ENCODE measurements at regions not wholly inside any gene's neighbourhood (a gene's known extent, or its start where the extent isn't known, plus 50 kb on each side); places are given as distances from the start of the nearest gene placed in this dataset.
"Not testable (repeated sequence)": the region's sequence is repeated elsewhere in the genome, so short reads cannot be mapped to it uniquely, and the experiment has no call there.

DNA sequence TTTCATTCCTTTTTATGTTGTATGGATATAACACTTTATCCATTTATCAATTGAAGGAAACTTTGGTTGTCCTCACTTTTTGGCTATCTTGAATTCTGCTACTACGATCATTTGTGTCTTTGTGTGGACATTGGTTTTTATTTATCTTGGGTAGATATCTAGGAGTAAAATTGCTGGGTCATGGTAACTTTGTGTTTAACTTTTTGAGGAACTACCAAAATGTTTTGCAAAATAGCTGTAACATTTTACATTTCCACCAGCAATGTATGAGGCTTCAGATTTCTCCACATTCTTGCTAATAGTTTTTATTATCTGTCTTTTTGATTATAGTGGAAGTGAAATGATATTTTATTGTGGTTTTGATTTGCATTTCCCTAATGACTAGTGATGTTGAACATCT is 55.6 kb downstream of the TLNRD1 start:
- Histone ChIP-seq H3K4me3 (ENCODE audit: low read depth, low read length) (no peak overlapping the region), H3K27me3 (replicated peaks) (no peaks in the 10 kb centered on the region), H3K27ac (no peak overlapping the region), H3K36me3 (replicated peaks) (no peaks in the 10 kb centered on the region)
- no peak for DNase-seq
- in situ Hi-C loops (cut with HindIII; ENCODE audit: low pct_ligation_motif_present, low sequenced_read_pairs), result no loop called here
- TF ChIP-seq, protein P1, sequence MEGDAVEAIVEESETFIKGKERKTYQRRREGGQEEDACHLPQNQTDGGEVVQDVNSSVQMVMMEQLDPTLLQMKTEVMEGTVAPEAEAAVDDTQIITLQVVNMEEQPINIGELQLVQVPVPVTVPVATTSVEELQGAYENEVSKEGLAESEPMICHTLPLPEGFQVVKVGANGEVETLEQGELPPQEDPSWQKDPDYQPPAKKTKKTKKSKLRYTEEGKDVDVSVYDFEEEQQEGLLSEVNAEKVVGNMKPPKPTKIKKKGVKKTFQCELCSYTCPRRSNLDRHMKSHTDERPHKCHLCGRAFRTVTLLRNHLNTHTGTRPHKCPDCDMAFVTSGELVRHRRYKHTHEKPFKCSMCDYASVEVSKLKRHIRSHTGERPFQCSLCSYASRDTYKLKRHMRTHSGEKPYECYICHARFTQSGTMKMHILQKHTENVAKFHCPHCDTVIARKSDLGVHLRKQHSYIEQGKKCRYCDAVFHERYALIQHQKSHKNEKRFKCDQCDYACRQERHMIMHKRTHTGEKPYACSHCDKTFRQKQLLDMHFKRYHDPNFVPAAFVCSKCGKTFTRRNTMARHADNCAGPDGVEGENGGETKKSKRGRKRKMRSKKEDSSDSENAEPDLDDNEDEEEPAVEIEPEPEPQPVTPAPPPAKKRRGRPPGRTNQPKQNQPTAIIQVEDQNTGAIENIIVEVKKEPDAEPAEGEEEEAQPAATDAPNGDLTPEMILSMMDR (IDR thresholded peaks at IDR 0.05; ENCODE audit: low read depth, low read length, missing control alignments), result no peak

DNA sequence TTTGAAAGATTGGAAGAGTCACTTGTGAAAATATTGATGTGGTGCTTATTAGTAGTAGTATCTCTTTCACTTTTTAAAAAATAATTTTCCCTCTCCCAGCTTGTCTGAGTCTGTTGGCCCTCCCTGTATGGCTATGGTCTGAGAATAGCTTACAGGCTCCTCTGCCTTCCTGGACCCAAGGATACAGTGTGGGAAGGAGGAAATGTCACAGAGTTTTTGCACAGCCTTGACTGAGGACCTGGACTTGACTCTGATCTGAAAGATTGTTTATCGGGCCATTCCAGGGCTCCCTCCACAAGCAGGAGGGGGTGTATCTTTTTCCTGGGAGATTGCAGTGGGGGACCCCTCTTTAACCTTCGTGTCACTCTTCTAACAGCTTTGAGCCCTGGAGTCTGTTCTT is 59.7 kb downstream of the TLNRD1 start:
- TF ChIP-seq, protein P1 (IDR thresholded peaks at IDR 0.05; ENCODE audit: low read depth, low read length, missing control alignments), result no peak
- Histone ChIP-seq H3K27ac (no peak overlapping the region), H3K27me3 (replicated peaks) (no peaks in the 10 kb centered on the region), H3K36me3 (replicated peaks) (no peaks in the 10 kb centered on the region), H3K4me3 (ENCODE audit: low read depth, low read length) (no peak overlapping the region)
- DNase-seq, result no peak
- in situ Hi-C loops (cut with HindIII; ENCODE audit: low pct_ligation_motif_present, low sequenced_read_pairs), result no loop called here

DNA sequence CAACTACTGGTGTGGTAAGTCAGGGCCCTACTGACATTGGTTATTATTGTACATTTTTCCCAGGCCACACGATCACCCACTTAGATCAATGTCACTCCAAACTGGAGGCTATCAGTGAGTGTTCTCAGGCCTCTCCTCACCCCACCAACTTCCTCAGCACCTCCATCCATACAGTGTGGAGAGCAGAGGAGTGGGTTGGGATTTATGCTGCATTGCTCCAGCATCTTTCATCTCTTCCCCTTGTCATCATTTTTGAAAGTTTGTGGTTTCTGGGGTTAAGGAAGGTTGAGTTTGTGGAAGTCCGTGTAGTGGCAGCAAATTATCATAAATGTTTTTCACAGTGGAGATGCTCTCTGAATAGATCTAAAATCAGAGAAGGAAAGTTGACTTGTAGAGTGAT is 60.2 kb downstream of the TLNRD1 start:
- TF ChIP-seq, protein P1 (IDR thresholded peaks at IDR 0.05; ENCODE audit: low read depth, low read length, missing control alignments), result no peak
- Histone ChIP-seq H3K27ac (no peak overlapping the region), H3K36me3 (replicated peaks) (no peaks in the 10 kb centered on the region), H3K27me3 (replicated peaks) (no peaks in the 10 kb centered on the region), H3K4me3 (ENCODE audit: low read depth, low read length) (no peak overlapping the region)
- DNase-seq, result no peak
- in situ Hi-C loops (cut with HindIII; ENCODE audit: low pct_ligation_motif_present, low sequenced_read_pairs), result no loop called here

DNA sequence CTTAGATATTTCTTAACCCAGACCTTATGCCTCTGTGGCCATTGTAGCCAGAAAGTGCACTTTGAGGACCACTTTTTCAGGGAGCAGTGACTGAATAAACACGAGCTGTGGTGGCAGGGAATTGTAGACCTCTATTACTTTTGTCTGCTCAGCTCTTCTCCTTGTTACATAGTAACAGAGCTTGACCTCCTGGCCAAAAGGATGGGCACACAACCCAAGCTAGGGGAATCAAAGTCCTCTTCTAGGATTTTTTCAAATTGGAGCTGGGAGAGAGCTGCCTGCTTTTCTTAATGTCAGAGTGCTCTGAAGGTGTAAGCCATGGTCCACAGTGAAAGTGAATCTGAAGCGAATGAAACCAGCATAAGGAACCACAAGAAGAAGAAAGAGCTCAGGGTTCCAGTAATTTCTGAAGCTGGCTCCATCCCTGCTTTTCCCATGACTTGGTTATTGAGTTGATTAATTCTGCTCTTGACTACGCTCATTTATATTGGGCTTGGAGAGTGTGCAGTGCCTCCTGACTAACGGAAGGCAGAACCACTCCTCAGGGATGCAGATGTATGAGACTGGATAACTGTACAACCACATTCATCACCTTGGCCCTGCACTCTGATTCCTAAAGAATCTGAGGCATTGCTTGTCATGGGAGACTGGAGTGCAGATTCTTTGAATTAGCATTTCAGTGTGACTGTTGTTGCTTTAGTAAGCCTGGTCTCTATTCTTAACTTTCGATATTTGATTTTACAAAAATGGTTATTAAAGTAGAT is 60.9 kb downstream of the TLNRD1 start:
- Histone ChIP-seq H3K4me3 (ENCODE audit: low read depth, low read length) (no peak overlapping the region), H3K36me3 (replicated peaks) (no peaks in the 10 kb centered on the region), H3K27ac (no peak overlapping the region), H3K27me3 (replicated peaks) (no peaks in the 10 kb centered on the region)
- no peak for DNase-seq
- TF ChIP-seq, protein P1 (IDR thresholded peaks at IDR 0.05; ENCODE audit: low read depth, low read length, missing control alignments), result no peak
- in situ Hi-C loops (cut with HindIII; ENCODE audit: low pct_ligation_motif_present, low sequenced_read_pairs), result no loop called here

DNA sequence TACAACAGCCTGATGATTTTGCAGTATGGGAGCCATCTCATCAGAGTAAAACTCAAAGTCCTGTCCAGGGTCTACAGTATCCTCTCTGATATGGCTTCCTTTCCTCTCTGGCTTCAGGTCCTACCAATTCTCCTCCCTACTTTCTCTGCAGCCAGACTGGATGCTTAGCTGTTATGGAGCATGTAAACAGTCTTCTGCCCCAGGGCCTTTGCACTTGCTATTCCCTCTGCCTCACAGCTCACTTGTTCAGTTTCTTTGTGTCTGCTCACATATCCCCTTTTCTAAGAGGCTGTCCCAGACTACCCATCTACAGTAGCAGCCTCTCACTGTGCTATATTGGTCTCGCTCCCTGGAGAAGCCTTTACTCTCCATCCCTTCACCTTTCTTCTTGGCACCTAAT is 62.2 kb downstream of the TLNRD1 start:
- in situ Hi-C loops (cut with HindIII; ENCODE audit: low pct_ligation_motif_present, low sequenced_read_pairs), result no loop called here
- TF ChIP-seq, protein P1 (IDR thresholded peaks at IDR 0.05; ENCODE audit: low read depth, low read length, missing control alignments), result no peak
- no peak for DNase-seq
- no peak overlapping the region for H3K27ac ChIP-seq
- H3K36me3 ChIP-seq (replicated peaks), result no peaks in the 10 kb centered on the region
- no peak overlapping the region for H3K4me3 ChIP-seq (ENCODE audit: low read depth, low read length)
- no peaks in the 10 kb centered on the region for H3K27me3 ChIP-seq (replicated peaks)

DNA sequence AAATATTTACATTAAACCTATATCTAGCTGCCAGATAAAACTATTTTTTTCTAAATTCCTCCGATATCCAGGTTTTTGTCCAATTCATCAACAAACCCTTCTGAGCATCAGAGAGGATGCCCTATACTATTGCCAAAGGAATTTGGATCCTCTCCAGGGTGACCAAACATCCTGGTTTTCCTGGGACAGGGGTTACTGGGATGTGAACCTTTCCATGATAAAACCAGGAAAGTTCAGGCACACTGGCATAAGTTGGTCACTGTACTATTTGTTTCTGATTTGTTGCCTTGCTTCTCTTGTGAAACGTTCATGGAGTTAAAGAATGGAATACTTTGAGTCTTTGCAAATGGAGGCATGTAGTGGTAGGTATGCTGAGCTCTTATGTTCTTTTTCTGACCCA is 63.5 kb downstream of the TLNRD1 start:
- no peak for DNase-seq
- Histone ChIP-seq H3K27ac (no peak overlapping the region), H3K4me3 (ENCODE audit: low read depth, low read length) (no peak overlapping the region), H3K36me3 (replicated peaks) (no peaks in the 10 kb centered on the region), H3K27me3 (replicated peaks) (no peaks in the 10 kb centered on the region)
- in situ Hi-C loops (cut with HindIII; ENCODE audit: low pct_ligation_motif_present, low sequenced_read_pairs), result no loop called here
- TF ChIP-seq, protein P1 (IDR thresholded peaks at IDR 0.05; ENCODE audit: low read depth, low read length, missing control alignments), result no peak

DNA sequence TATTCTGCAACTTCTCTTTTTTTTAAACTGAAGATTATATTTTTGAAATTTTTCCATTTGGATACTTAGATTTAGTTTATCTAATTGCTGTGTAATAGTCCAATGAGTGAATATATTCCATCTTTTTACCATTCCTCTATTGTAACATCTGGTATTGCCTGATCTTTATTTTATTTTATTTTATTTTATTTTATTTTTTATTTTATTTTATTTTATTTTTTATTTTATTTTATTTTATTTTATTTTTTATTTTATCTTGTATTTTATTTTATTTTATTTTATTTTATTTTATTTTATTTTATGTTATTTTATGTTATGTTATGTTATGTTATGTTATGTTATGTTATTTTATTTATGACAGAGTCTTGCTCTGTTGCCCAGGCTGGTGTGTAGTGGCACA is 66.5 kb upstream of the CFAP161 start:
- DNase-seq; H3K36me3 ChIP-seq (replicated peaks); H3K27ac ChIP-seq; in situ Hi-C loops (cut with HindIII; ENCODE audit: low pct_ligation_motif_present, low sequenced_read_pairs); H3K4me3 ChIP-seq (ENCODE audit: low read depth, low read length); H3K27me3 ChIP-seq (replicated peaks): not testable (repeated sequence)

Data from brain microvascular endothelial cell (primary cell).